MM.1S (cell line): ENCODE measurements at regions not wholly inside any gene's neighbourhood (a gene's known extent, or its start where the extent isn't known, plus 50 kb on each side); places are given as distances from the start of the nearest gene placed in this dataset.

ENCODE experiments used
- DNase-seq: peaks from one replicate; pipeline ENCODE4 v3.0.0-alpha.2; 2015
- H2AFZ ChIP-seq: fragments of 300-600 bp; sonication (generic); 2 replicates; pipeline ENCODE4 v1.6.0; 2016; ENCODE audit warnings: antibody characterized with exemption, low read length
- H3F3A ChIP-seq: fragments of 300-600 bp; sonication (generic); 2 replicates; pipeline ENCODE4 v1.6.1; 2016; ENCODE audit warnings: mild to moderate bottlenecking, antibody characterized with exemption, low read length, moderate library complexity, mixed read lengths; ENCODE audit not compliant: insufficient read depth
- H3K27ac ChIP-seq: fragments of 300-600 bp; sonication (generic); 2 replicates; pipeline ENCODE4 v1.5.1; 2016; ENCODE audit warnings: mild to moderate bottlenecking, low read length
- H3K27me3 ChIP-seq: fragments of 300-600 bp; sonication (generic); replicated peaks from 2 replicates; pipeline ENCODE4 v1.6.0; 2016; ENCODE audit warnings: low read length; ENCODE audit not compliant: insufficient read depth
- H3K36me3 ChIP-seq: fragments of 300-600 bp; sonication (generic); replicated peaks from 2 replicates; pipeline ENCODE4 v1.6.1; 2016; ENCODE audit warnings: mild to moderate bottlenecking, low read length, mixed read lengths; ENCODE audit not compliant: insufficient read depth
- H3K4me1 ChIP-seq: fragments of 300-600 bp; sonication (generic); 2 replicates; pipeline ENCODE4 v1.6.1; 2016; ENCODE audit warnings: low read length, mixed read lengths
- H3K4me2 ChIP-seq: fragments of 300-600 bp; sonication (generic); 2 replicates; pipeline ENCODE4 v1.6.0; 2016; ENCODE audit warnings: low read depth, low read length
- H3K4me3 ChIP-seq: fragments of 300-600 bp; sonication (generic); 2 replicates; pipeline ENCODE4 v1.5.1; 2016; ENCODE audit warnings: low read length, mixed read lengths
- H3K79me2 ChIP-seq: fragments of 300-600 bp; sonication (generic); 2 replicates; pipeline ENCODE4 v1.6.1; 2016; ENCODE audit warnings: mixed run types, low read length, mixed read lengths
- H3K9ac ChIP-seq: fragments of 300-600 bp; sonication (generic); 2 replicates; pipeline ENCODE4 v1.6.1; 2016; ENCODE audit warnings: low read length, mixed read lengths
- H3K9me2 ChIP-seq: fragments of 300-600 bp; sonication (generic); replicated peaks from 2 replicates; pipeline ENCODE4 v1.6.1; 2016; ENCODE audit warnings: mild to moderate bottlenecking, low read length, mixed read lengths; ENCODE audit not compliant: insufficient read depth
- H3K9me3 ChIP-seq: fragments of 300-600 bp; sonication (generic); replicated peaks from 2 replicates; pipeline ENCODE4 v1.6.1; 2016; ENCODE audit warnings: mild to moderate bottlenecking, low read length, mixed read lengths; ENCODE audit not compliant: insufficient read depth
- H4K20me1 ChIP-seq: fragments of 300-600 bp; sonication (generic); 2 replicates; pipeline ENCODE4 v1.6.1; 2016; ENCODE audit warnings: mild to moderate bottlenecking, low read length, moderate library complexity, mixed read lengths; ENCODE audit not compliant: insufficient read depth
- EZH2 ChIP-seq: fragments of 300-600 bp; sonication (generic); optimal IDR thresholded peaks from 2 replicates; pipeline ENCODE3; 2017; ENCODE audit warnings: low read depth, mild to moderate bottlenecking, antibody characterized with exemption, low read length, mixed read lengths
- EZH2phosphoT487 ChIP-seq: fragments of 300-600 bp; sonication (generic); IDR thresholded peaks from 2 replicates; pipeline ENCODE4 v1.6.1; 2018; ENCODE audit warnings: antibody characterized with exemption, low read length
- TF ChIP-seq, protein P1 (sequence below): fragments of 300-600 bp; sonication (generic); IDR thresholded peaks from 2 replicates; pipeline ENCODE4 v1.5.1; 2016; ENCODE audit warnings: antibody characterized with exemption, low read length, mixed read lengths

- Histone ChIP-seq H3K36me3 (no peaks in the 10 kb centered on the region), H3K9me2 (no peaks in the 10 kb centered on the region), H3K27me3 (no peaks in the 10 kb centered on the region), H3K27ac (no peak overlapping the region), H4K20me1 (no peaks in the 10 kb centered on the region), H3K9ac (no peak overlapping the region), H3K4me3 (no peak overlapping the region), H3K79me2 (no peaks in the 10 kb centered on the region), H3K9me3 (no peaks in the 10 kb centered on the region), H2AFZ (no peak overlapping the region), H3F3A (no peaks in the 10 kb centered on the region), H3K4me2 (no peak overlapping the region), H3K4me1 (no peaks in the 10 kb centered on the region)
- DNase-seq = no peak
- TF ChIP-seq EZH2 (no peak), EZH2phosphoT487 (no peak)
- TF ChIP-seq, protein P1, sequence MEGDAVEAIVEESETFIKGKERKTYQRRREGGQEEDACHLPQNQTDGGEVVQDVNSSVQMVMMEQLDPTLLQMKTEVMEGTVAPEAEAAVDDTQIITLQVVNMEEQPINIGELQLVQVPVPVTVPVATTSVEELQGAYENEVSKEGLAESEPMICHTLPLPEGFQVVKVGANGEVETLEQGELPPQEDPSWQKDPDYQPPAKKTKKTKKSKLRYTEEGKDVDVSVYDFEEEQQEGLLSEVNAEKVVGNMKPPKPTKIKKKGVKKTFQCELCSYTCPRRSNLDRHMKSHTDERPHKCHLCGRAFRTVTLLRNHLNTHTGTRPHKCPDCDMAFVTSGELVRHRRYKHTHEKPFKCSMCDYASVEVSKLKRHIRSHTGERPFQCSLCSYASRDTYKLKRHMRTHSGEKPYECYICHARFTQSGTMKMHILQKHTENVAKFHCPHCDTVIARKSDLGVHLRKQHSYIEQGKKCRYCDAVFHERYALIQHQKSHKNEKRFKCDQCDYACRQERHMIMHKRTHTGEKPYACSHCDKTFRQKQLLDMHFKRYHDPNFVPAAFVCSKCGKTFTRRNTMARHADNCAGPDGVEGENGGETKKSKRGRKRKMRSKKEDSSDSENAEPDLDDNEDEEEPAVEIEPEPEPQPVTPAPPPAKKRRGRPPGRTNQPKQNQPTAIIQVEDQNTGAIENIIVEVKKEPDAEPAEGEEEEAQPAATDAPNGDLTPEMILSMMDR = no peak
Observed at GRCh38 chr18:22073411-22073810, 96.0 kb upstream of the GATA6 start.

DNA sequence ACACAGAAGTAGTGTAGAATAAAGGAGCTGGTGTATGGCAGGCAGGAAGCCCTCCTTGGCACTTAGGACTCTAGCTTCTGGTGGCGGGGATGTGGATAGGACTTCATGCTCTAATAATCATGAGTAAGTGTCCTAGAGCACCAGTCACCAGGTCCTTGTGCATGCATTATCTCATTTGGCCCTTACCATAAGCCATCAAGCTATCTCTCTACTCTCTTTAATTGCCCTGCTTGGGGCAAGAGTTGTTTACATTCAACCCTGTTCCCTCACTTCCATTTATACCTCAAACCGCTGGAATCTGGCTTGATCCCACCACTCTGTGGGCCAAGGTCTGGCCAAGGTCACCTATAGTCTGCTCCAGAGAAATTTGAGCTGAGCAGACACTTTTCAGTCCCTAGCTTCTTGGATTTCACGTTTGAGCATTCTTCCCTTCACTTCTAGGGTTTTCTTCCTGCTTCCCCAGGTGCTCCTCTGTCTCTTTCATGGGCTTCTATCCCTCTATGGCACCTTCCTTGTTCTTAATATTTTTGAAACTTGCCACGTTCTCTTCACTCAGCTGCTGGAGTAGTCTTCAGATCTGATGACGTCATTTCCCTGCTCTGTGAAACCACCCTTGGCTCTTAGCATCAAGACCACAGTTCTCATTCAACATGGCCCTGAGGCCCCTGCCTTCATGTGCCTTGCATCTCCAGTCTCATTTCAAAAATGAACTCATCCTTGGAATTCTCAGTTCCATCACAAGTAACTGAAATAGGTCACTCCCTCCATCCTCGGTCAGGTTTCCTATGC, 94.9 kb upstream of the GATA6 start:
- no peak for DNase-seq
- Histone ChIP-seq H3K36me3 (no peaks in the 10 kb centered on the region), H3K9me2 (no peaks in the 10 kb centered on the region), H3K4me2 (no peak overlapping the region), H3K4me3 (no peak overlapping the region), H3K4me1 (no peaks in the 10 kb centered on the region), H3K27ac (no peak overlapping the region), H3K9me3 (no peaks in the 10 kb centered on the region), H3K9ac (no peak overlapping the region), H3K79me2 (no peaks in the 10 kb centered on the region), H3F3A (no peaks in the 10 kb centered on the region), H2AFZ (no peak overlapping the region), H4K20me1 (no peaks in the 10 kb centered on the region), H3K27me3 (no peaks in the 10 kb centered on the region)
- no peak for TF ChIP-seq EZH2
- no peak for TF ChIP-seq EZH2phosphoT487
- TF ChIP-seq, protein P1 = no peak

DNA sequence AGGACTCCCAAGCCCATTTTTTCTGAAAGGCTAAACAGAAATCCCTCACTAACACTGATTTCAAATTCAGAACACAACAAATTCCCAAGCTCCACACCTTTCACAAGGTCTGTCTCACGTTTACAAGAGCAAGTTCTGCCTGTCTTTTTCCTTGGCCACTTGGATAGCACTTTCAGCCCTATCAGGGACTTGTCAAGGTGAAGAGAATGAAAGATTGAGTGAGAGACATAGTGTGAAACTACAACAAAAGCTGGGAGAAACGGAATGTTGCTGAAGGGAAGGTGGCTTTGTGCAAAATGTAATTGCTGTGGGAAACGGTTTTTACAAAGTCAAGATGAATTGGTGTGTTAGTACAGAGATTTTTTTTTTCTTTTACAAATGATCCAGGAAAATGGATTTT, 89.4 kb upstream of the GATA6 start:
- H3K79me2 ChIP-seq = no peaks in the 10 kb centered on the region
- H3K36me3 ChIP-seq = no peaks in the 10 kb centered on the region
- H3K4me3 ChIP-seq = no peak overlapping the region
- H3K9me3 ChIP-seq = no peaks in the 10 kb centered on the region
- no peak overlapping the region for H3K9ac ChIP-seq
- TF ChIP-seq, protein P1 = no peak
- no peak for TF ChIP-seq EZH2phosphoT487
- no peak for TF ChIP-seq EZH2
- H4K20me1 ChIP-seq = no peaks in the 10 kb centered on the region
- no peak overlapping the region for H3K27ac ChIP-seq
- H3K9me2 ChIP-seq = no peaks in the 10 kb centered on the region
- no peak overlapping the region for H3K4me2 ChIP-seq
- no peaks in the 10 kb centered on the region for H3F3A ChIP-seq
- DNase-seq = no peak
- H3K27me3 ChIP-seq = no peaks in the 10 kb centered on the region
- no peaks in the 10 kb centered on the region for H3K4me1 ChIP-seq
- no peak overlapping the region for H2AFZ ChIP-seq
